ENCODE measurements at regions not wholly inside any gene's neighbourhood (a gene's known extent, or its start where the extent isn't known, plus 50 kb on each side); places are given as distances from the start of the nearest gene placed in this dataset.

- no peak for TF ChIP-seq ZC3H10 (CRISPR knock-in tag; IDR thresholded peaks at IDR 0.05)
- no peak for TF ChIP-seq OSR1 (CRISPR knock-in tag; IDR thresholded peaks at IDR 0.05)
- no peak for TF ChIP-seq ZNF8 (CRISPR knock-in tag; IDR thresholded peaks at IDR 0.05)
- no peak for TF ChIP-seq ARNTL (CRISPR knock-in tag; IDR thresholded peaks at IDR 0.05; ENCODE audit: borderline replicate concordance, low read depth)
- TF ChIP-seq RARB (CRISPR knock-in tag; IDR thresholded peaks at IDR 0.05), result no peak
These were observed 379.4 kb downstream of the KLF12 start for GRCh38 chr13:73754727-73755292.
